ENCODE measurements at regions not wholly inside any gene's neighbourhood (a gene's known extent, or its start where the extent isn't known, plus 50 kb on each side); places are given as distances from the start of the nearest gene placed in this dataset.

DNA sequence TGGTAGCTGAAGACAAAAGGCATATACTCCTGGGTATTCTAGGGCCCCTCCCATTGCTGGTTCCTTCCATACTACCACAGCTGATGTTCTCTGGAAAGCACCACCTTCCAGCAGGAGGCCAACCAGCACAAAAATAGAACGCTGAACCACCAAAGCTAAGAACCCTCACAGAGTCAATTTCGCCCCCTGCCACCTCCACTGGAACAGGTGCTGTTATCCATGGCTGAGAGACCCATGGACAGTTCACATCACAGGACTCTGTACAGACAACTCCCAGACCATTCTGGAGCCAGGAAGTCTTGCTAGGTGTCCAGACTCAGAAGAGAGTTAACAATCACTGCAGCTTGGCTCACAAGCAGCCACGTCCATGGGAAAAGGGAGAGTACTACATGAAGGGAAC, 1851.5 kb upstream of the NUDT12 start:
- DNase-seq (ENCODE audit: low spot score), result no peak

DNA sequence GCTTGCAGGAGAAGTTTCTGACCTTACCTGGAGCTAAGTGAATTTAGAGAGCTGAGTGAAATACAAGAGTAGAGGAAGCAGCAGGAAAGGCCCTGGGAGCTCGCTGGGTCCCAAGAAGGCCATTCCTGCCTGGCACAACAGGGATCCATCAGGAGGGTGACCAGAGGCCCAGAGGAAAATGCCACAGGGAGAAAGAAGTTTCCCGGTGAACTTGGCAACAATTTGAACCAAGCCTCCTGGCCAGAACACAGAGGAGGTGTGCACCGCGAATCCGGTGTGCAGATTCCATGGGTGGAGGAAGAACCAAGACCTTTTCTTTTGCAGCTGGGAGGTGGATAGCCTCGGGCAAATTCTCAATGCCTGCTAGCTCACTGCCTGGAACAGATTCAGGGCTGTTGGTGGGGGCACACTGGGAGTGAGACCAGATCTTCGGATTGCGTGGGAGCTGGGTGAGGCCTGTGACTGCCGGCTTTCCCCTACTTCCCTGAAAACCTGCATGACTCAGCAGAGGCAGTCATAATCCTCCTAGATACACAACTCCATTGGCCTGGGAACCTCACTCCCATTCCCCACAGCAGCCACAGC, 1850.9 kb upstream of the NUDT12 start:
- DNase-seq (ENCODE audit: low spot score), result no peak

DNA sequence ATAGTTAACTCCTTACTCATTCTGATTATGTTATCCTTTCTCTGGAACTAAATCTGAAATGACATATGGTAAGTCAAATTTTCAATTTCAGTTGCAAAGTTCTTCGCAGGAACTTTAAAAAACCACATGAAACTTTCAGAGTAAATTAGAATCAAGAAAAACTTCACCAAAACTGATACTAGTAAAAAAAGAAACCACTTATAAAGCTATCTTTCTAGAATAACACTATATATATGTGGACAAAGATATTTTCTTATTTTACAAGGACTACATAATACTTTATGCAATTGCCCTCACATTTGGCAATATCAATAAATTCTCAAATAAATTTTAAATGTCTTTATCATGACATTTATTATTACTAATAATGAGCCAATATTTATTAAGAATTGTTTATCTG, 1847.1 kb upstream of the NUDT12 start:
- no peak for DNase-seq (ENCODE audit: low spot score)

DNA sequence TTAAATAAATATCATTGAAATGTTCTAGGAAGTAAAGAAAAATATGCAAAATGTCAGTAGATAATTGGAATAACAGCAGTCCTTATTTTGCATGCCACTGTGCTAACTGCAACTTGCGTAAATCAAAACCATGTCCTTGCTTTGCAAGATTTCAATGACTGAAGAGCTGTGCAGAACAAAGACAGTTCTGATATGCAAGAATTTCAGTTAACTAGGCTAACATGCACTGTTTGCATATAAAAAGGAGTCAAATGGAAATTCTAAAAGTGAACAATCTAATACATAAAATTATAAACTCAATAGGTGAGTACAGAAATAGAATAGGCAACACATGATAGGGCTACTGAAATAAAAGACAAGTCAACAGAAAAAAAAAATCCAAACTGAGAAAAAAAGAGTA, 1844.6 kb upstream of the NUDT12 start:
- DNase-seq (ENCODE audit: low spot score), result no peak

DNA sequence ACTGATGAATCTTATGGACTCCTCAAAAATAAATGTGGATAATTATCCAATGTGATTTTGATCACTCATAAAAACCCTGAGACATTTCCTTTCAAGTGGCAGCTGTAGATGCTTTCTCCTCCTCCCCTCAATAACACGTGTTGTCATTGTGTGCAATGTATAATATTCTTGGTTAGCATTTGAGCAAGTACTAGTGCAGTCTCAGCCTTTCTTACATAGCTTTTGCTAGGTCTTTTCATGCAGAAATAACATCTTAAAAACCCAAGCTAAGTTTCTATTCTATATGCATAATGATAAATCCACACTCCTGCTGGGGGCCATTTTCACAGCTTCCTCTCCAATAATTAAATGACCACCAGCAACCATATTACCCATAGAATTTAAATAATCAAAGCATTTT, 1835.2 kb upstream of the NUDT12 start:
- no peak for DNase-seq (ENCODE audit: low spot score)

DNA sequence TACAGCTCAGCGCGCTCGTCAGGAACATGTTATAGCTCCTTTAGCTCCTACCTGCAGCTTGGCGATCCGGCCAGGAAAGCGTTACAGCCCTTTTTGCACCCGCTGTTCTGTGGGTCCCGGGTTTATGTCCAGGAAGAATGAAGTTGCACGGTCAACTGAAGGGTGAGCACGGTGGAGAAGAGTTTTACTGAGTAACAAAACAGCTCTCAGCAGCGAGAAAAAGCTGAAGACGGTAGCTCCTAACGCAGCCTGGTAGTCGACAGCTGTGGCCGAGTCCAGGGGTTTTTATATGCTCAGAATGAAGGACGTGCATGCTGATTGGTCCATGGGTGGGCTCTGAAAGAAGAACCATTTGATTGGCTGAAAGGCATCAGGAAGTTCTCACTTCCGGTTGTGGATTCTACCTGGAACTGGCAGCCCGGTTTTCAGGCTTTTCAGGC, 1830.1 kb upstream of the NUDT12 start:
- DNase-seq (ENCODE audit: low spot score), result no peak

DNA sequence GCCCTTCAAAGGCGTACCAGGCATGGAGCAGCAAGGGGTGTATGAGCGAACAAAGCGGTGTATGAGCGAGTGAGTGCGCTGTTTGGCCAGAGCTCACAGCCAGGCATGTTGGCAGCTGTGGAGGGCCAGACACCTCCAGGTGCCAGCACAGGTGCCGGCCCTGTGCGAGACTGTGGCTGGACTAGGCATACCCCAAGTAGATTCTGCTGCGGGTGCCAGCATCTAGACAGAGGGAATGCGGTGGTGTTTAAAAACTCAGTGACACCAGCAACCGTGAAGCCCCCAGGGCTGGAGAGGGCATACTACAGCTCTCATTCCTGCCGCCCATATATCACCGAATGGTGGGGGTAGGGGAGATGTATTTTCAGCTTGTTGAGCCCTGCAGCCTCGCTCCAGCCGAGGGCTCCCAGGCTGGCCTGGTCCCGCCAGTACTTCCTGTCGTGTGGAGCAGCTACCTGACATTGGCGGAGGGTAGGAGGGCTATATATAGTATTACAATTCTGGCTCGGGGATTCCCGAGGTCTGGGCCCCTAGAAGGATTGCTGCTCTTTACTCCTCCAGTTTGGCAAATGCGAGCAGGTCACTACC, 1829.6 kb upstream of the NUDT12 start:
- DNase-seq (ENCODE audit: low spot score), result no peak

DNA sequence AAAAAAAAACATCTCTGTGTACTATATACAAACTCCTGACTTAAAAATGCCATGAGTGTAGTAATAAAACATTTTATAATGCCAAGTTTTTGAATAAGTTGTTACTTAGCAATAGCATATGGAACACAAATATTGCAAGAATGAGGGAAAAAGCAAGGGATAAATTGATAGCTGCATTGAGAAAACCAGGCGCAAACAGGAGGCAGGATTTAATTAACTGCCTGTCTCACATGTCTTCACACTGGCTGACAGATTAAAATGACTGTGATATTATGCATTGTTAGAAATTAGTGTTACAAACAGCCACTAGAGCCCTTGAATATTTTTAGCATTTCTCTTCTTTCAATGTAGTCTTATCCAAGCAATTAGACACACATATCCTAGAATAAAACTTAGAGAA, 1817.5 kb upstream of the NUDT12 start:
- DNase-seq (ENCODE audit: low spot score), result no peak

DNA sequence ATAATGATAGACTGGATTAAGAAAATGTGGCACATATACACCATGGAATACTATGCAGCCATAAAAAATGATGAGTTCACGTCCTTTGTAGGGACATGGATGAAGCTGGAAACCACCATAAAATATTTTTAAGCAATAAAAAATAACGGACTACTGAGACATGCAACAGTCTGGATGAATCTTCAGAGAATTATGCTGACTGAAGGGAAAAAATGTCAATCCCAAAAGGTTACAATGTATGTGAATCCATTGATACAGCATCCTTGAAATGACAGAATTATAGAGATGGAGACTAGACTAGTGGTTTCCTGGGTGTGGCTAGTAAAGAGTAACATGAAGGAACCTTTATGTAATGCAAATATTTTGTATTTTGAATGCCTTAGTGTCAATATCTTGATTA, 1808.6 kb upstream of the NUDT12 start:
- no peak for DNase-seq (ENCODE audit: low spot score)

DNA sequence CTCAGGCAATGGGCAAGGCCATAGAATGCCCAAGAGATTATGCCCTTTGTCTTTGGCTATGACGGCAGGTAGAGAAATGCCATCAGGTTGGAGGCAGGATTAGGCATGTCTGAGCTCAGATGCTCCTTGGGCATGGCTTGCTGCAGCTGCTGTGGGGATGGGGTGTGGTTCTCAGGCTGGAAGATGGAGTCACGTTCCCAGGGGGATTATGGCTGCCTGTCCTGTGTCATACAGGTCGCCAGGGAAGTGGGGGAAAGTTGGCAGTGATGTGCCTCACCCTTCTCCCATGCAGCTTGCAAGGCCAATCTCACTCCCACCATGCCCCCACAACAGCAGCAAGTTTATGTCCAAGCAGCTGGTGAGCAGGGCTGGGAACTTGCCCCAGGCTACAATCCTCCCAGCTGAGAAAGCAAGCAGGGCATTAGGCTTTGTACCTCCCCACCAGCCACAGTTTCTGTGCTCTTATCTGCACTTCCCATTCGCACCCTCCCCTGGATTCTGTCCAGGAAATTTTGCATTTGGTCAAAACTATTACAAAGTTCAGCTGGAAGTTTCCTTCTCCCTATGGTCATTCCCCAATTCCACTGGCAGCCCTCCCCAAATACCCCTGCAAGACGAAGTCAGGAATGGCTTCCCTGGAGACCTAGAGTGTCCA, 1788.0 kb upstream of the NUDT12 start:
- no peak for DNase-seq (ENCODE audit: low spot score)

DNA sequence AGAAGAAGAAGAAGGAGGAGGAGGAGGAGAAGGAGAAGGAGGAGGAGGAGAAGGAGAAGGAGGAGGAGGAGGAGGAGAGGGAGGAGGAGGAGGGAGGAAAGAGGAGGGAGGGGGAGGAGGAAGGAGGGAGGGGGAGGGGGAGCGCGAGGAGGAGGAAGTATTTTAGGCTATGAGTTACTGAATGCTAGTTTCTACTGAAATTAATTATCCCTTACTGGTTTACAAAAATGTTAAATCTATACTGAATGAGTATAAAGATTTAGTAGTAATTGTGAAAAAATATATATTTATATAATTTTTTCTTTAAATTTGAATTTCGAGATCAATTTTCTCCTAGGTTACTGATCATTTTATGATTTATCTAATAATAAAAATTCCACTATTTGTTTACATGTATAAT, 1769.0 kb upstream of the NUDT12 start:
- DNase-seq (ENCODE audit: low spot score), result no peak

DNA sequence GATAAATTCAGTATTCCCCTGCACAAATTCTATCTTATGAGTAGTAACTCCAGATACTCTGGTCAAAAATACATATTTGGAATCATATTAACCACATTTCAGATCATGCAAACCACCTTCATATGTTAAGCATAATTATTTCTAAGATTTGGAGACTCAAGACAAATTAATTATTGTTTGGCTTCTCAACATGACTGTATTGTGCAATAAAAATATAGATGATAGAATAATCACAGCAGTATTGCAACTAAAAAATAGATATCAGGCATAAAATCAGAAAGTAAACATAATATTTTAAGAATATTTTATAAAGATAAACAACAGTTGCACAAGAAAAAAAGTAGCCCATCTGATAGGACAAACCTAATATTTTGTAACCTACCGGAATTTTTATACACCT, 1767.6 kb upstream of the NUDT12 start:
- DNase-seq (ENCODE audit: low spot score), result no peak

DNA sequence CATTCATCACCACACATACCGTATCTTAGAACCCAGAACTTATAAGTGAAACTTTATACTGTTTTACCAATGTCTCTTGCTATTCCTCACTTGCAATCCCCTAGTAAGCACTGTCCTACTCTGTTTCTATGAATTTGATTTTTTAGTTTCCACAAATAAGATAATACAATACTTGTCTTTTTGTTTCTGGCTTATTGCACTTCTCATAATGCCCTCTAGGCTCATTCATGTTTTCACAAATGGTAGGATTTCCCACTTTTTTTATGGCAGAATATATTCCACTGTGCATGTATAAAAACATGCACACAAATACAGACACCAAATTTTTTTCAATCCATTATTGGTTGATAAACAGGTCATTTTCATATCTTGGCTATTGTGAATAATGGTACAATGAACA, 1742.3 kb upstream of the NUDT12 start:
- DNase-seq (ENCODE audit: low spot score), result no peak

DNA sequence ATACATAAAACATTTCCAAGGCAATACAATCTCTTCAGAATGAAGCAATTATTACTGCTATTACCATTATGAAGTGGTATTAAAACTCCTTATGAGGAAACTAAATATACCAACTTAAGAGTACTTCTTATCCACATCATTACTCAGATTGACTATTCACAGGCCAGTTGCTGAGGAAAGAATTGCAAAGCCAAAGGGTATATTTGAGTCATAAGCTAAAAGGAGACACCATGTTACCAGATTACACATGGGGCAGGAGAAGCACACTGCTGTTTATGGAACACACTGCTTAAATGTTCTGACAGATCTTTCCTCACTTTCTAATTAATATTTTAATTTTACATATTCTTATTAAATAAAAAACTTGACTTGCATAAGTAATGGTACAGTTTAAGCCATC, 1726.4 kb upstream of the NUDT12 start:
- no peak for DNase-seq (ENCODE audit: low spot score)

DNA sequence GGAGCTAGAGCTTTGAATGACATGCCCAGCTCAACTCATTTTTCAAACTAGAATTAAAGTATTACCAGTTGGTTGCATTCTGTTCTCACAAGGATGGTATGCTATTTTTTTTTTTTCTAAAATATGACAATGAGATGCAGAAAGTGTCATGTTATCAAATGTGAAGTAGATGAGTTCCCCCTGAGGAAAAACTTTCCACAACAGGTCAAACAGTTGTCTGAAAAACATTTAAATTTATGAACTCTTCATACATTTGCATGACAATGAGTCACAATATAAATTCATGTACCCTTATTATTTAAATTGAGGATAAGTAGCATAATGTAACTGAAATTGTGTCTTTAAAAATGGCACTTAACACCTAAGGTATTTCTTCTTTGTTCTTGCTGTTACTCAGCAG, 1720.5 kb upstream of the NUDT12 start:
- DNase-seq (ENCODE audit: low spot score), result no peak

DNA sequence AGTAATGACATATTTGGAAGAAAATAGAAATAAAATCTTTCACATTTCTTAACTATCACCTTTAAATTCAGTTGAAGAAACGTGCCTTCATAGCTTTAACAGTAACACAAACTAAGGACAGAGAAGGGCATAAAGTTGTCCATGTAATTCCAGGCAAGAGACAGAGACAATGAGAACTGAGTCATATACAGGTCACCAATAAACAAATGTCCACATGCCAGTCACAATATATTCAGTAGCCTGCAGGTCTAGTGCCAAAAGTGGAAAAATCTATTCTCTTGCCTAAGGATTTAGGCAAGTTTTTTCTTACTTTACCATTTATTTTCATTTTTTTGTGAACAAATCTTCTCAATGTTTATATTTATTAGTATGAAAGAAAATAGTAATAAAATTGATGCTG, 1711.5 kb upstream of the NUDT12 start:
- no peak for DNase-seq (ENCODE audit: low spot score)

DNA sequence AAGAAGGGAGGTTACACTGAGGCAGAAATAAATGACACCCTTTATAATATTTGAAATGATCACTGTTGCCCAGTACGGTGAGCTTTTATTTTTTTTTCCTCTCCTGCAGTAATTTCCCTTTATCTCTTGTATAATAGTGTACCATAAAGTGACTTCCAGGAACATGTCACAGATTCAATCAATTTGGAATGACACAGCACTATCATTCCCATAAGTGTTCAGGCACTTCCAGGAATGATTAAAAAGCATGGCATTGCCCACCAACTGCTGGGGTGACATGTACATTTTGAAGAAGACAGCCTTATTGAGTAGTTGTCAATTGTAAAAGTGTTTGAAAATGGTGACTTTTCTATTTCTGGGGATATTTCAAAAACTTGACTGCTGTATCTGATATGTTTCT, 1700.9 kb upstream of the NUDT12 start:
- no peak for DNase-seq (ENCODE audit: low spot score)

DNA sequence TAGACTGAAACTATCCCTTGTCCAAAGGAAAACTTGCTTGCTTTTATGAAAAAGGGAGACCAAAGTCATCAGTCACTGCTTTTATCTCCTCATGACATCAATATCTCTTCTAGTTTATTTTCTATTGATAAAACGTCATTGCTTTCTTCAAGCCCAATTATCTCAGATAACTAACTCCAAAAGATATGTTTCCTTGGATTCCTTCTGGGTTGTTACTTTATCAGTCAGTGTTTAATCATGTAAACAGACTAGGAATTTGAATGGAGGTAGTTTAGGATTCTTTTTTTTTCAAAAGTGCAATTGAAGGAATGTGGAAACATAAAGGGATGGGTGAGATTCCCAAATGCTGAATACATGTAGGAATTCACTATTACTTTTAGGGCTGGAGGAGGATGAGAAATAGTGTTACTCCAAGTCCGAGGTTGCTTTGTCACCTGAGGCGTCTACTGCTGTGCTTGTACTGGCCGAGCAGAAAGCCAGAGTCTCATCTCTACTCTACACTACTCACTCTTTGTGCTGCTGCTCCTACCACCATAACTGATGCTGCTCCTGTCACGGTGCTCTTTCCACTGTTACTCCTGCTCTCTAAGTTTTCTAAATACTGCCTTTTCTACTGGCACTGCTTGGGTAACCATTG, 1697.1 kb upstream of the NUDT12 start:
- no peak for DNase-seq (ENCODE audit: low spot score)

DNA sequence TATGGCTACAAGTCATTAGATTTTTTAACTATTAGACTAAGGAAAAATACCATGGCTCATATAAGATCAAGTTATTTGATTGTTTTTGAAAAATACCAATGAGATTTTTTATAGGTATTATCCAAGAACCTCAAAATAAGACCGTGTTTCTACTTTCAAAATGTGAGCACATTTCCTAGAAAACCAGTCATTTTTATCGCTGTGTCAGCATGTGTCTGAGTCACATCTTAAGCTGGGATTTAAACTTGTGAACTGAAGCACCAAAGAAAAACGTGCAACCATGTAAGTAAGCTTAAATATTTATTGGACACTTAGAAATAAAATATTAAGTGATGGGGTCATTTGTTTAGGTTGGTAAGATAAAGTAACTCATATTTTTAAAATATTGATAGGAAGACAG, 1676.0 kb upstream of the NUDT12 start:
- no peak for DNase-seq (ENCODE audit: low spot score)

DNA sequence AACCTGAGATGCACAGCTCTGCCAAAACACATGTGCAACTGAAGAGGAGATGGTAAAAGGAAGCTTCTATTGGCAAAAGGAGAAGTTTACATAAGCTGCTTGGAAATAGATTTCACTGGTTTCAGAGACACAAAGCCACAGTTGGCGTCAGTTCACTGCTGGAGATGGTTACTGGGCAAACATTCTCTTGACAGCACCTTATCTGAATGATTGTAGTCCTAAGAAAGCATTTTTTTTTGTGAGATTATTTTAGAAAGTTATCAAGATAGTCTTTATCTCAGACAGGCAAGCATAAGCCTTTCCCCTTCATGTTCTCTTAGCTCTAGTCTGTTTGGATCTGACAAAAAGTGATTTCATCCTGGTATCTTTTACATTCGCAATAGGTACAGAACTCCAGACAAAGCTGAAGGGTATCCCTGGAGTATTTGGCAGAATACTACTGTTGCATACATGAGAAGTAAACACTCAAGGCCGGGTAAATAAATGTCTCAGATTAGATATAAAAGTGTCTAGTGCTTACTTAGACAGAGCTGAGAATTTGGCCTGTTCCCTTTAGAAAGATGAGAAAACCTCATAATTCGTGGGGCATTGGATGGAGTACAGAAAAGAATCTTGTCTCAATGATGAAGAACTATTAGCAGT, 1668.0 kb upstream of the NUDT12 start:
- DNase-seq (ENCODE audit: low spot score), result no peak

DNA sequence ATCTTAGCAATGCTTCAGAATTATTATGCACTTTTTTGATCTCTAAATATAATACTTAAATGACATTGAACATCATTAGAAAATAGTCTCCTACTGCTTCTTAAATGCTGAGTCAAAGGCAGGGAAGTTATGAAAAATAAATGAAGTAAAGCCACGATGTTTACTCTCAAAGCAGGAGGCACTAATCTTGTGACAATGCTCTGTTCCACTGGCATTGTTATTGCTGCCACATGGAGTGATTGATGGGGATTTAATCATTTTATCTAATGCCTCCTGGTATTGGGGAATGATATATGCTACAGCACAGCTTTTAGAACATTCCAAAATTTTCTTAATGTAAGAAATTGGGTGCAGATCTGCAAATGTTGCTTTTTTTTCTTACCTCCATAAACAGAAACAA, 1655.4 kb upstream of the NUDT12 start:
- no peak for DNase-seq (ENCODE audit: low spot score)

DNA sequence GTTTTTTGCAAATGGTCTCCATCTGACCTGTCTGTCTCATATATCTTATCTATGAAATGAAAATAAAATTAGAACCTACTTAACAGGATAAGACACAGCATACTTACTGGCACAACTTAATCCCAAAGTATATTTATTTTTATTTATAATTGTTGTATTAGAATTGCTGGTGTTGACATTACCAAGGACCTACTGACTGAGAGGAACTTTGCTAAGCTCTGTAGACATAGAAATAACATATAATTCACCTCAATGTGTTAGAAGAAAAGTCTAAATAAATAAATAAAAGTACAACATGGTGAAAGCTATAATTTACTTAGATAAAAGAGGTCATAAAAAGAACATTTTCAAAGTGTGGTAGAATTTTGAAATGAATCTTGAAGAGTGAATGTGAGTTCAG, 1650.5 kb upstream of the NUDT12 start:
- DNase-seq (ENCODE audit: low spot score), result no peak

DNA sequence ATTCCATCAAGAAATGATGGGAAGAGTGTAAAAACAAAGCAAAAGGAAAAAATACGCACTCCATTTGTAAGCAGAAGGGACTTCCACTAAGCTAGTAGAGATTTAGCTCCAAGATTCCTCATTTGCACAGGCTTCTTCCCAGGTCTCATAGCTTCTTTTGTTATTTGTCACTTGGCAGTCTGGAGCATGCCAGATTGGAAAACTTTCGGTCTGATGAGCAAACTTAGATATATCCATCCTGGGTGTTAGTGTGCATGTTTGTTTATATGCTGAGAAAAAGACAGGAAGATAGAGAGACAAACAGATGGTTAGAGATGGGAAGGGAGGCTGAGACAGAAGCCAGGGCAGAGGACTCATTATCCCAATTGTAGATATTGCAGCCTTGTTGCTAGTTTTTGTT, 1644.5 kb upstream of the NUDT12 start:
- no peak for DNase-seq (ENCODE audit: low spot score)

Measured in CD4-positive, alpha-beta T cell treated with Interleukin-6 at 100 ng/mL for 8 hours (primary cell).